Retina (tissue), 1 donor: ENCODE measurements at regions not wholly inside any gene's neighbourhood (a gene's known extent, or its start where the extent isn't known, plus 50 kb on each side); places are given as distances from the start of the nearest gene placed in this dataset.
"Not testable (repeated sequence)": the region's sequence is repeated elsewhere in the genome, so short reads cannot be mapped to it uniquely, and the experiment has no call there.

Experiments used
- DNase-seq: peaks from one replicate; pipeline ENCODE4 v3.0.0-alpha.2; 2016

- DNase-seq, result no peak
Observed at GRCh38 chr10:8830048-8830447, 775.6 kb downstream of the GATA3 start.

- DNase-seq, result no peak
Observed at GRCh38 chr10:8830876-8831275, 776.4 kb downstream of the GATA3 start.

- DNase-seq, result no peak
Observed at GRCh38 chr10:8835453-8836167, 781.1 kb downstream of the GATA3 start.

GRCh38 chr10:8840356-8840755, 785.9 kb downstream of the GATA3 start:
- DNase-seq, result no peak

GRCh38 chr10:8844141-8844540, 789.7 kb downstream of the GATA3 start:
- no peak for DNase-seq

- DNase-seq, result no peak
Observed at GRCh38 chr10:8852546-8852945, 798.1 kb downstream of the GATA3 start.

- no peak for DNase-seq
Observed at GRCh38 chr10:8853048-8853447, 798.6 kb downstream of the GATA3 start.

GRCh38 chr10:8868924-8869323, 814.4 kb downstream of the GATA3 start:
- not testable (repeated sequence) for DNase-seq

- no peak for DNase-seq
Observed at GRCh38 chr10:8873310-8873709, 818.8 kb downstream of the GATA3 start.

- no peak for DNase-seq
Observed at GRCh38 chr10:8874268-8874667, 819.8 kb downstream of the GATA3 start.

- DNase-seq, result no peak
Observed at GRCh38 chr10:8874972-8875371, 820.5 kb downstream of the GATA3 start.

GRCh38 chr10:8876171-8876570, 821.7 kb downstream of the GATA3 start:
- no peak for DNase-seq

- no peak for DNase-seq
Observed at GRCh38 chr10:8889538-8889937, 835.0 kb downstream of the GATA3 start.

- DNase-seq, result no peak
Observed at GRCh38 chr10:8893102-8893501, 838.6 kb downstream of the GATA3 start.

- no peak for DNase-seq
Observed at GRCh38 chr10:8894148-8894547, 839.7 kb downstream of the GATA3 start.

GRCh38 chr10:8897769-8898168, 843.3 kb downstream of the GATA3 start:
- DNase-seq, result no peak

GRCh38 chr10:8898745-8899330, 844.4 kb downstream of the GATA3 start:
- DNase-seq, result no peak

- no peak for DNase-seq
Observed at GRCh38 chr10:8902926-8903325, 848.4 kb downstream of the GATA3 start.

GRCh38 chr10:8908013-8908412, 853.5 kb downstream of the GATA3 start:
- DNase-seq, result no peak

- no peak for DNase-seq
Observed at GRCh38 chr10:8910314-8910713, 855.8 kb downstream of the GATA3 start.

GRCh38 chr10:8911032-8911431, 856.5 kb downstream of the GATA3 start:
- no peak for DNase-seq

- DNase-seq, result no peak
Observed at GRCh38 chr10:8912108-8912507, 857.6 kb downstream of the GATA3 start.

- no peak for DNase-seq
Observed at GRCh38 chr10:8913720-8914119, 859.2 kb downstream of the GATA3 start.

- no peak for DNase-seq
Observed at GRCh38 chr10:8919280-8919679, 864.8 kb downstream of the GATA3 start.

GRCh38 chr10:8921568-8921967, 867.1 kb downstream of the GATA3 start:
- no peak for DNase-seq
